ENCODE measurements at regions not wholly inside any gene's neighbourhood (a gene's known extent, or its start where the extent isn't known, plus 50 kb on each side); places are given as distances from the start of the nearest gene placed in this dataset.

GRCh38 chr12:60419986-60420385, 824.2 kb downstream of the SLC16A7 start:
- intact Hi-C loops (cut with DNase I): no loop called here
- no peaks in the 10 kb centered on the region for H3K36me3 ChIP-seq (replicated peaks in 1 of 2; ENCODE audit: insufficient read depth in 1 of 2, low read depth in 2 of 2)

GRCh38 chr12:60421741-60422140, 825.9 kb downstream of the SLC16A7 start:
- ATAC-seq (no peak), DNase-seq (no peak)
- H3K27ac ChIP-seq: no peak overlapping the region
- H3K9me3 ChIP-seq: no peaks in the 10 kb centered on the region
- 90 to 93% methylated on average over 1 of the region's 1 CpG for WGBS, 2 donors
- intact Hi-C loops (cut with DNase I): no loop called here
- TF ChIP-seq CTCF (IDR thresholded peaks at IDR 0.05): no peak
- no peak for TF ChIP-seq POLR2A (IDR thresholded peaks at IDR 0.05)
- no peak overlapping the region for H3K4me3 ChIP-seq
- no peaks in the 10 kb centered on the region for H3K36me3 ChIP-seq (replicated peaks in 1 of 2; ENCODE audit: insufficient read depth in 1 of 2, low read depth in 2 of 2)
- no peaks in the 10 kb centered on the region for H3K4me1 ChIP-seq
- H3K27me3 ChIP-seq: no peaks in the 10 kb centered on the region

More at GRCh38 chr12:60419986-60420385, 824.2 kb downstream of the SLC16A7 start:
- WGBS, 2 donors: 58 to 62% methylated on average over 2 of the region's 2 CpGs
- Histone ChIP-seq H3K27ac (no peak overlapping the region), H3K4me3 (no peak overlapping the region), H3K4me1 (no peaks in the 10 kb centered on the region), H3K27me3 (no peaks in the 10 kb centered on the region), H3K9me3 (no peaks in the 10 kb centered on the region)
- DNase-seq (no peak), ATAC-seq (no peak)
- no peak for TF ChIP-seq CTCF (IDR thresholded peaks at IDR 0.05)
- no peak for TF ChIP-seq POLR2A (IDR thresholded peaks at IDR 0.05)

GRCh38 chr12:60437297-60437696, 841.5 kb downstream of the SLC16A7 start:
- no peaks in the 10 kb centered on the region for H3K9me3 ChIP-seq
- TF ChIP-seq CTCF (IDR thresholded peaks at IDR 0.05): no peak
- no peak for TF ChIP-seq POLR2A (IDR thresholded peaks at IDR 0.05)
- no peaks in the 10 kb centered on the region for H3K27me3 ChIP-seq
- H3K36me3 ChIP-seq (replicated peaks in 1 of 2; ENCODE audit: insufficient read depth in 1 of 2, low read depth in 2 of 2): no peaks in the 10 kb centered on the region
- intact Hi-C loops (cut with DNase I): no loop called here
- WGBS, 2 donors: 77 to 93% methylated on average over 1 of the region's 1 CpG
- DNase-seq (no peak), ATAC-seq (no peak)
- H3K27ac ChIP-seq: no peak overlapping the region
- H3K4me1 ChIP-seq: no peaks in the 10 kb centered on the region
- no peak overlapping the region for H3K4me3 ChIP-seq

GRCh38 chr12:60441577-60441976, 845.7 kb downstream of the SLC16A7 start:
- WGBS, 2 donors: 48 to 64% methylated on average over 4 of the region's 4 CpGs
- ATAC-seq (no peak), DNase-seq (no peak)
- Histone ChIP-seq H3K36me3 (replicated peaks in 1 of 2; ENCODE audit: insufficient read depth in 1 of 2, low read depth in 2 of 2) (no peaks in the 10 kb centered on the region), H3K27ac (no peak overlapping the region), H3K27me3 (no peaks in the 10 kb centered on the region), H3K9me3 (peaks cover 0 to 5% (median 0%) of the 10 kb centered on the region in 3 donors), H3K4me1 (no peaks in the 10 kb centered on the region), H3K4me3 (no peak overlapping the region)
- TF ChIP-seq POLR2A (IDR thresholded peaks at IDR 0.05): no peak
- TF ChIP-seq CTCF (IDR thresholded peaks at IDR 0.05): no peak
- intact Hi-C loops (cut with DNase I): no loop called here

GRCh38 chr12:60451457-60451856, 855.6 kb downstream of the SLC16A7 start:
- intact Hi-C loops (cut with DNase I): no loop called here
- Histone ChIP-seq H3K4me1 (no peaks in the 10 kb centered on the region), H3K27me3 (no peaks in the 10 kb centered on the region), H3K9me3 (peaks cover 0 to 2% (median 0%) of the 10 kb centered on the region in 3 donors), H3K36me3 (replicated peaks in 1 of 2; ENCODE audit: insufficient read depth in 1 of 2, low read depth in 2 of 2) (no peaks in the 10 kb centered on the region), H3K27ac (no peak overlapping the region), H3K4me3 (no peak overlapping the region)
- DNase-seq (no peak), ATAC-seq (no peak)
- TF ChIP-seq CTCF (IDR thresholded peaks at IDR 0.05): no peak
- no peak for TF ChIP-seq POLR2A (IDR thresholded peaks at IDR 0.05)
